Keratinocyte (primary cell): ENCODE measurements at regions not wholly inside any gene's neighbourhood (a gene's known extent, or its start where the extent isn't known, plus 50 kb on each side); places are given as distances from the start of the nearest gene placed in this dataset.

ENCODE experiments used
- DNase-seq: peaks from one replicate; pipeline ENCODE4 v3.0.0-alpha.2; 2011; ENCODE audit warnings: low read depth, missing footprints, low spot score
- FAIRE-seq: peaks from 2 replicates; lab custom pipeline; 2011; peaks lifted over from hg19 to GRCh38; lab: Jason Lieb, UNC
- H2AFZ ChIP-seq: 2 replicates; pipeline ENCODE4 v1.6.0; 2012; ENCODE audit warnings: low read length, control low read depth, inconsistent platforms; ENCODE audit not compliant: control insufficient read depth
- H3K27ac ChIP-seq: 2 replicates; pipeline ENCODE4 v1.5.1; 2011; ENCODE audit warnings: low read length; ENCODE audit not compliant: control insufficient read depth, insufficient read depth
- H3K27me3 ChIP-seq: 3 replicates; pipeline ENCODE4 v1.6.0; 2011; ENCODE audit warnings: low read length; ENCODE audit not compliant: control insufficient read depth, insufficient read depth; ENCODE audit errors: extremely low read depth
- H3K36me3 ChIP-seq, 2 experiments: 2 replicates in 1 of 2; 3 replicates in 1 of 2; pipeline ENCODE4 v1.5.1; 2011; ENCODE audit warnings: low read length in 2 of 2, mild to moderate bottlenecking in 1 of 2; ENCODE audit not compliant: control insufficient read depth in 2 of 2, insufficient read depth in 2 of 2; ENCODE audit errors: extremely low read depth in 1 of 2
- H3K4me1 ChIP-seq: 3 replicates; pipeline ENCODE4 v1.5.1; 2011; ENCODE audit warnings: low read length; ENCODE audit not compliant: control insufficient read depth, insufficient read depth; ENCODE audit errors: extremely low read depth
- H3K4me2 ChIP-seq: 3 replicates; pipeline ENCODE4 v1.6.0; 2011; ENCODE audit warnings: low read depth, low read length; ENCODE audit not compliant: control insufficient read depth, insufficient read depth; ENCODE audit errors: extremely low read depth
- H3K4me3 ChIP-seq, 3 experiments: fragments of 200-600 bp in 1 of 3; sonication (generic) in 1 of 3; 2 replicates in 2 of 3; 3 replicates in 1 of 3; pipeline ENCODE4 v1.5.1; 2011 to 2016; ENCODE audit warnings: low read length in 3 of 3, mild to moderate bottlenecking in 3 of 3, control low read depth in 2 of 3, inconsistent platforms in 1 of 3, low read depth in 1 of 3, mixed read lengths in 1 of 3, mixed run types in 1 of 3, moderate library complexity in 1 of 3; ENCODE audit not compliant: control insufficient read depth in 2 of 3, insufficient read depth in 2 of 3; ENCODE audit errors: extremely low read depth in 1 of 3
- H3K79me2 ChIP-seq: 2 replicates; pipeline ENCODE4 v1.6.0; 2012; ENCODE audit warnings: low read length; ENCODE audit not compliant: control insufficient read depth, insufficient read depth
- H3K9ac ChIP-seq: 3 replicates; pipeline ENCODE4 v1.6.0; 2011; ENCODE audit warnings: low read length; ENCODE audit not compliant: control insufficient read depth, insufficient read depth; ENCODE audit errors: extremely low read depth
- H3K9me1 ChIP-seq: 3 replicates; pipeline ENCODE4 v1.6.0; 2011; ENCODE audit warnings: low read length; ENCODE audit not compliant: control insufficient read depth, insufficient read depth; ENCODE audit errors: extremely low read depth
- H3K9me3 ChIP-seq: 2 replicates; pipeline ENCODE4 v1.5.1; 2012; ENCODE audit warnings: low read depth, low read length; ENCODE audit not compliant: control insufficient read depth
- H4K20me1 ChIP-seq: 3 replicates; pipeline ENCODE4 v1.6.0; 2011; ENCODE audit warnings: low read length; ENCODE audit not compliant: control insufficient read depth, insufficient read depth; ENCODE audit errors: extremely low read depth
- CTCF ChIP-seq, 3 experiments: IDR thresholded peaks in 1 of 3; conservative IDR thresholded peaks in 1 of 3; optimal IDR thresholded peaks in 1 of 3; 2 replicates in 2 of 3; 3 replicates in 1 of 3; pipeline versions ENCODE3 to v1.5.1; 2011; ENCODE audit warnings: low read length in 3 of 3, mild to moderate bottlenecking in 3 of 3, moderate library complexity in 2 of 3, control low read depth in 1 of 3, inconsistent platforms in 1 of 3; ENCODE audit not compliant: insufficient read depth in 2 of 3; ENCODE audit errors: extremely low read depth in 1 of 3
- EZH2 ChIP-seq: IDR thresholded peaks from one replicate; pipeline ENCODE4 v1.6.1; 2012; ENCODE audit warnings: inconsistent platforms, mild to moderate bottlenecking, low read length, moderate library complexity
- dilution Hi-C: fragments of 300-500 bp; cut with MboI; formaldehyde crosslinking; loops from one replicate; pipeline ENCODE4 v1.7.0; 2020; ENCODE audit warnings: low sequenced_read_pairs; ENCODE audit not compliant: extremely low pct_ligation_motif_present

- Histone ChIP-seq H3K9me3 (no peaks in the 10 kb centered on the region), H2AFZ (no peak overlapping the region), H3K27ac (no peak overlapping the region), H3K36me3 (no peaks in the 10 kb centered on the region), H3K27me3 (no peaks in the 10 kb centered on the region), H3K9me1 (no peaks in the 10 kb centered on the region), H3K9ac (no peak overlapping the region), H3K4me3 (no peak overlapping the region), H4K20me1 (no peaks in the 10 kb centered on the region), H3K4me2 (no peak overlapping the region), H3K4me1 (peaks cover 10% of the 10 kb centered on the region), H3K79me2 (no peaks in the 10 kb centered on the region)
- TF ChIP-seq EZH2 (no peak), CTCF (optimal IDR thresholded peaks at IDR 0.05 in 1 of 3, IDR thresholded peaks at IDR 0.05 in 1 of 3, conservative IDR thresholded peaks at IDR 0.05 in 1 of 3; ENCODE audit: extremely low read depth in 1 of 3, insufficient read depth in 2 of 3, low read length in 3 of 3) (no peak)
- FAIRE-seq, result no peak
- no peak for DNase-seq
- dilution Hi-C loops, result no loop called here
Observed at GRCh38 chr2:102086150-102086872, 56.2 kb upstream of the IL1R1 start.

- Histone ChIP-seq H3K9me3 (no peaks in the 10 kb centered on the region), H3K79me2 (no peaks in the 10 kb centered on the region), H3K36me3 (no peaks in the 10 kb centered on the region), H4K20me1 (no peaks in the 10 kb centered on the region), H3K9ac (no peak overlapping the region), H2AFZ (no peak overlapping the region), H3K4me1 (no peaks in the 10 kb centered on the region), H3K4me3 (no peak overlapping the region), H3K9me1 (no peaks in the 10 kb centered on the region), H3K27me3 (no peaks in the 10 kb centered on the region), H3K4me2 (no peak overlapping the region), H3K27ac (no peak overlapping the region)
- no peak for TF ChIP-seq CTCF (optimal IDR thresholded peaks at IDR 0.05 in 1 of 3, IDR thresholded peaks at IDR 0.05 in 1 of 3, conservative IDR thresholded peaks at IDR 0.05 in 1 of 3; ENCODE audit: extremely low read depth in 1 of 3, insufficient read depth in 2 of 3, low read length in 3 of 3)
- TF ChIP-seq EZH2, result no peak
- dilution Hi-C loops, result no loop called here
- FAIRE-seq, result no peak
- no peak for DNase-seq
Observed at GRCh38 chr2:102091121-102091520, 51.4 kb upstream of the IL1R1 start.
